CD4-positive, alpha-beta memory T cell (primary cell): ENCODE measurements at regions not wholly inside any gene's neighbourhood (a gene's known extent, or its start where the extent isn't known, plus 50 kb on each side); places are given as distances from the start of the nearest gene placed in this dataset.
"Not testable (repeated sequence)": the region's sequence is repeated elsewhere in the genome, so short reads cannot be mapped to it uniquely, and the experiment has no call there.

Source experiments
- CTCF ChIA-PET: fragments of 350-600 bp; sonication (Branson Sonifier 250); formaldehyde crosslinking; loops from one replicate; lab custom pipeline; 2021; ENCODE audit warnings: inconsistent platforms; ENCODE audit not compliant: partially characterized antibody; lab: Charles Lee
- POLR2A ChIA-PET: fragments of 350-600 bp; sonication (Branson Sonifier 250); formaldehyde crosslinking; loops from one replicate; lab custom pipeline; 2021; ENCODE audit not compliant: partially characterized antibody; lab: Charles Lee
- DNase-seq, 5 donors: peaks; one replicate each; pipeline versions ENCODE4 v3.0.0 to v3.0.0-alpha.2; 2020 to 2022; ENCODE audit warnings: mixed read lengths in 1 of 5
- H3K27ac ChIP-seq: one replicate; pipeline ENCODE4 v1.7.0; 2013; ENCODE audit warnings: low read depth, low read length
- H3K27me3 ChIP-seq: 2 replicates; pipeline ENCODE4 v1.7.0; 2013; ENCODE audit warnings: mild to moderate bottlenecking, low read length, moderate library complexity; ENCODE audit not compliant: insufficient read depth
- H3K36me3 ChIP-seq: 2 replicates; pipeline ENCODE4 v1.7.0; 2013; ENCODE audit warnings: mild to moderate bottlenecking, low read length, moderate library complexity; ENCODE audit not compliant: insufficient read depth
- H3K4me1 ChIP-seq: 2 replicates; pipeline ENCODE4 v1.7.0; 2013; ENCODE audit warnings: mild to moderate bottlenecking, low read length, moderate library complexity; ENCODE audit not compliant: insufficient read depth
- H3K4me3 ChIP-seq, 2 donors: one replicate each; pipeline ENCODE4 v1.7.0; 2013; ENCODE audit warnings: low read length in 2 of 2, mild to moderate bottlenecking in 1 of 2
- H3K9me3 ChIP-seq, 2 donors: one replicate each; pipeline ENCODE4 v1.7.0; 2013; ENCODE audit warnings: low read length in 2 of 2, control low read depth in 1 of 2; ENCODE audit not compliant: control insufficient read depth in 1 of 2
- H3K27ac Mint-ChIP-seq, 7 donors: one replicate each; pipeline ENCODE4 v1.8.0; 2020 to 2021; ENCODE audit warnings: mixed read lengths in 7 of 7, mild to moderate bottlenecking in 6 of 7, inconsistent platforms in 3 of 7, moderate library complexity in 3 of 7
- H3K27me3 Mint-ChIP-seq, 2 donors: one replicate each; pipeline ENCODE4 v1.8.0; 2020 to 2021; ENCODE audit warnings: mixed read lengths in 2 of 2
- H3K36me3 Mint-ChIP-seq, 2 donors: one replicate each; pipeline ENCODE4 v1.8.0; 2020 to 2021; ENCODE audit warnings: mixed read lengths in 2 of 2, inconsistent platforms in 1 of 2, mild to moderate bottlenecking in 1 of 2
- H3K4me1 Mint-ChIP-seq, 4 donors: one replicate each; pipeline ENCODE4 v1.8.0; 2020 to 2021; ENCODE audit warnings: mixed read lengths in 4 of 4, mild to moderate bottlenecking in 1 of 4
- H3K4me3 Mint-ChIP-seq, 8 donors: one replicate each; pipeline ENCODE4 v1.8.0; 2020 to 2021; ENCODE audit warnings: mixed read lengths in 8 of 8, mild to moderate bottlenecking in 7 of 8, moderate library complexity in 6 of 8, inconsistent platforms in 3 of 8
- H3K9me3 Mint-ChIP-seq, 8 donors: one replicate each; pipeline ENCODE4 v1.8.0; 2020 to 2021; ENCODE audit warnings: mixed read lengths in 8 of 8, mild to moderate bottlenecking in 5 of 8, inconsistent platforms in 3 of 8, moderate library complexity in 1 of 8
- intact Hi-C: fragments of 100-400 bp; cut with micrococcal nuclease; formaldehyde crosslinking; loops from one replicate; pipeline ENCODE4 v1.15.1; 2023

DNA sequence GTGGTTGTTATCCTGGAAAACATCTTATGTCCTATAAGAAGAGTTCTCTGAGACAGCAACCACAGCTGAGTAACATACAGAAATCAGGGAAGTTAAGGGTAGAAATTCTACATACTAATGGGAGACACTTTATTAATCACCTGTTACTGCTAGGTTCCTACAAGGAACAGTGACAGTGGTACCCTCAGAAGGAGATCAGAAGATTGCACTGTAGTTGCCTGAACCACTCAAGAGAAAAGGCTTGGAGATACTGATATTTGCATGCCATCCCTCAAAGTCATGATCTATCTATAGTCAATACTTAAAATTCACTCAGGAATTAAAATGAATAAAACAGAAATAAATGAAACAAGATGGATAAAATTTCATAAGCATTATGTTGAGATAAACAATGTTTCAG is 136.0 kb downstream of the LMLN start:
- no peak overlapping the region for H3K4me3 Mint-ChIP-seq
- H3K27ac Mint-ChIP-seq = no peak overlapping the region
- CTCF ChIA-PET = no interaction called here
- Histone ChIP-seq H3K4me1 (no peaks in the 10 kb centered on the region), H3K9me3 (peaks cover 0 to 3% of the 10 kb centered on the region in 2 donors), H3K27ac (no peak overlapping the region), H3K36me3 (no peaks in the 10 kb centered on the region), H3K4me3 (no peak overlapping the region), H3K27me3 (no peaks in the 10 kb centered on the region)
- peaks cover 0 to 3% of the 10 kb centered on the region in 2 donors for H3K36me3 Mint-ChIP-seq
- intact Hi-C loops = no loop called here
- H3K9me3 Mint-ChIP-seq = peaks cover 5 to 46% (median 25%) of the 10 kb centered on the region in 8 donors
- POLR2A ChIA-PET = no interaction called here
- DNase-seq = no peak
- peaks cover 0 to 8% (median 4%) of the 10 kb centered on the region in 4 donors for H3K4me1 Mint-ChIP-seq
- peaks cover 16 to 19% of the 10 kb centered on the region in 2 donors for H3K27me3 Mint-ChIP-seq

- no peak overlapping the region for H3K4me3 ChIP-seq
Observed at GRCh38 chr3:198097048-198097447, 137.0 kb downstream of the LMLN start.

DNA sequence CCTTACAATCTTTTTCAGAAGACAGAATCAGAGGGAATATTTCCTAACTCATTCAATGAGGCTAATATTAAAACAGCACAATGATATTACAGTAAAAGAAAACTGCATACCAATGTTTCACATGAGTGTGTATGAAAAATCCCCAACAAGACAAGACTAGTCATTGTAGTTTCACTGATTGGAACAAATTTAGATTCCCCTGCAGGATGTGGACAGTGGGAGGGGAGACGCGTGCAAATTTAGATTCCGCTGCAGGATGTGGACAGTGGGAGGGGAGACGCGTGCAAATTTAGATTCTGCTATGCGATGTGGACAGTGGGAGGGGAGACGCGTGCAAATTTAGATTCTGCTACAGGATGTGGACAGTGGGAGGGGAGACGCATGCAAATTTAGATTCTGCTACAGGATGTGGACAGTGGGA is 138.7 kb downstream of the LMLN start:
- POLR2A ChIA-PET, CTCF ChIA-PET, H3K27me3 Mint-ChIP-seq, H3K4me3 ChIP-seq, intact Hi-C loops, H3K36me3 Mint-ChIP-seq, H3K36me3 ChIP-seq, H3K27ac ChIP-seq, H3K9me3 ChIP-seq, H3K27me3 ChIP-seq, H3K4me1 ChIP-seq: not testable (repeated sequence)
- peak overlapping the region in 5 of 8 donors; percentile 45 to 68 (median 53) for H3K4me3 Mint-ChIP-seq
- H3K27ac Mint-ChIP-seq = peak overlapping the region in 5 of 7 donors; percentile 11 to 88 (median 75)
- peaks cover 0 to 17% (median 6%) of the 10 kb centered on the region in 4 donors for H3K4me1 Mint-ChIP-seq
- peaks cover 0 to 36% (median 24%) of the 10 kb centered on the region in 8 donors for H3K9me3 Mint-ChIP-seq
- peak; percentile 23 to 67 (median 44) for DNase-seq

More at GRCh38 chr3:198097048-198097447, 137.0 kb downstream of the LMLN start:
- peak overlapping the region in 1 of 7 donors; percentile 58 for H3K27ac Mint-ChIP-seq
- peaks cover 5 to 46% (median 26%) of the 10 kb centered on the region in 8 donors for H3K9me3 Mint-ChIP-seq
- DNase-seq = no peak
- H3K4me1 Mint-ChIP-seq = peaks cover 0 to 8% (median 4%) of the 10 kb centered on the region in 4 donors
- no peaks in the 10 kb centered on the region for H3K36me3 ChIP-seq
- H3K27me3 Mint-ChIP-seq = peaks cover 16 to 19% of the 10 kb centered on the region in 2 donors
- no peaks in the 10 kb centered on the region for H3K27me3 ChIP-seq
- POLR2A ChIA-PET = no interaction called here
- H3K4me1 ChIP-seq = no peaks in the 10 kb centered on the region
- no peak overlapping the region for H3K27ac ChIP-seq
- intact Hi-C loops = no loop called here
- CTCF ChIA-PET = no interaction called here
- peaks cover 0 to 3% of the 10 kb centered on the region in 2 donors for H3K36me3 Mint-ChIP-seq
- no peak overlapping the region for H3K4me3 Mint-ChIP-seq
- H3K9me3 ChIP-seq = peaks cover 0 to 3% of the 10 kb centered on the region in 2 donors

GRCh38 chr3:198103070-198103469 is 143.1 kb downstream of the LMLN start:
- H3K27me3 ChIP-seq, intact Hi-C loops, H3K36me3 Mint-ChIP-seq, H3K27me3 Mint-ChIP-seq, H3K36me3 ChIP-seq, POLR2A ChIA-PET, H3K9me3 ChIP-seq, H3K4me3 ChIP-seq, CTCF ChIA-PET, H3K4me1 ChIP-seq, H3K27ac ChIP-seq: not testable (repeated sequence)
- Mint-ChIP-seq H3K27ac (peak overlapping the region in 3 of 7 donors; percentile 48 to 85 (median 59)), H3K9me3 (peaks cover 0 to 33% (median 23%) of the 10 kb centered on the region in 8 donors), H3K4me1 (peaks cover 0 to 23% (median 11%) of the 10 kb centered on the region in 4 donors), H3K4me3 (peak overlapping the region in 3 of 8 donors; percentile 36 to 61 (median 53))
- peak in 4 of 5 donors; percentile 36 to 53 (median 42) for DNase-seq

- intact Hi-C loops = no loop called here
- Histone ChIP-seq H3K4me1 (no peaks in the 10 kb centered on the region), H3K36me3 (no peaks in the 10 kb centered on the region), H3K9me3 (no peaks in the 10 kb centered on the region), H3K27ac (no peak overlapping the region), H3K4me3 (no peak overlapping the region), H3K27me3 (peaks cover under 1% of the 10 kb centered on the region)
- Mint-ChIP-seq H3K27ac (peak overlapping the region in 4 of 7 donors; percentile 9 to 72 (median 52)), H3K36me3 (peaks cover 3 to 6% of the 10 kb centered on the region in 2 donors), H3K4me3 (peak overlapping the region in 5 of 8 donors; percentile 1 to 68 (median 16)), H3K9me3 (peaks cover 2 to 36% (median 18%) of the 10 kb centered on the region in 8 donors), H3K4me1 (peaks cover 0 to 15% (median 7%) of the 10 kb centered on the region in 4 donors), H3K27me3 (peaks cover 6 to 10% of the 10 kb centered on the region in 2 donors)
- ChIA-PET POLR2A (no interaction called here), CTCF (no interaction called here)
- DNase-seq = no peak
Observed at GRCh38 chr3:198106265-198106664, 146.2 kb downstream of the LMLN start.

- peaks cover 2 to 42% (median 27%) of the 10 kb centered on the region in 8 donors for H3K9me3 Mint-ChIP-seq
- Histone ChIP-seq H3K4me3 (no peak overlapping the region), H3K9me3 (no peaks in the 10 kb centered on the region), H3K27ac (no peak overlapping the region), H3K4me1 (no peaks in the 10 kb centered on the region), H3K36me3 (no peaks in the 10 kb centered on the region), H3K27me3 (peaks cover 18% of the 10 kb centered on the region)
- peaks cover 4 to 10% of the 10 kb centered on the region in 2 donors for H3K36me3 Mint-ChIP-seq
- no peak for DNase-seq
- H3K27me3 Mint-ChIP-seq = peaks cover 13 to 18% of the 10 kb centered on the region in 2 donors
- peaks cover 3 to 16% (median 8%) of the 10 kb centered on the region in 4 donors for H3K4me1 Mint-ChIP-seq
- ChIA-PET POLR2A (no interaction called here), CTCF (no interaction called here)
- intact Hi-C loops = no loop called here
- no peak overlapping the region for H3K4me3 Mint-ChIP-seq
- peak overlapping the region in 2 of 7 donors; percentile 10 to 42 for H3K27ac Mint-ChIP-seq
Observed at GRCh38 chr3:198107840-198108734, 148.1 kb downstream of the LMLN start.

DNA sequence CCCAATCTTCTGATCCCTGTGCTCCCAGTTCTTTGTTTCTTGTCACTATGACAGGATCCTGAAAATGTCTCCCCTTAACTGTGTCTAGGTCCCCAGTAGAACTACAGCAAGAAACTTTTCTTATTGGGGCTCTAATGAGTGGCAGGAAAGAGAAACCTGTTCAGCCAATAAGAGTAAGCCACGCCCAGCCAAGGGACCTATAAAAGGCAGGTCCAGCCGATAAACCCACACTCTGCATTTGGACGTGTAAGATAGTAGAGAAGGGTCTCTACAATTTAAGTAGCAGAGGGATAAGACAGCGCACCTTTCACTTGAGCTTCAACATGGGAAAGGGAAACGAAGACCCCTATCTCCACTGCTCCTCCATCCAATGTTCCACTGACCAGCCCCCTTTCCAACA is 149.9 kb downstream of the LMLN start:
- Mint-ChIP-seq H3K9me3 (peaks cover 3 to 53% (median 37%) of the 10 kb centered on the region in 8 donors), H3K4me1 (peaks cover 8 to 14% (median 11%) of the 10 kb centered on the region in 4 donors), H3K27me3 (peaks cover 25 to 32% of the 10 kb centered on the region in 2 donors), H3K27ac (no peak overlapping the region), H3K4me3 (no peak overlapping the region), H3K36me3 (peaks cover 6 to 13% of the 10 kb centered on the region in 2 donors)
- no peak overlapping the region for H3K4me3 ChIP-seq
- POLR2A ChIA-PET = no interaction called here
- no peaks in the 10 kb centered on the region for H3K36me3 ChIP-seq
- peaks cover 34% of the 10 kb centered on the region for H3K27me3 ChIP-seq
- no peak overlapping the region for H3K27ac ChIP-seq
- no peak for DNase-seq
- H3K4me1 ChIP-seq = peaks cover 7% of the 10 kb centered on the region
- H3K9me3 ChIP-seq = peaks cover 0 to 3% of the 10 kb centered on the region in 2 donors
- intact Hi-C loops = no loop called here
- CTCF ChIA-PET = no interaction called here
